ENCODE measurements at regions not wholly inside any gene's neighbourhood (a gene's known extent, or its start where the extent isn't known, plus 50 kb on each side); places are given as distances from the start of the nearest gene placed in this dataset.
A peak's percentile ranks its signal among the peaks of the same experiment; 100 is the strongest.

- H3K4me1 Mint-ChIP-seq, result peaks cover 8% of the 10 kb centered on the region in 2 donors
- H3K36me3 Mint-ChIP-seq, result no peaks in the 10 kb centered on the region
- H3K36me3 ChIP-seq (ENCODE audit: control insufficient read depth, insufficient read depth, low read length), result no peaks in the 10 kb centered on the region
Observed at GRCh38 chr1:90334137-90334536, 339.2 kb downstream of the ZNF326 start.

GRCh38 chr1:90325168-90325567 lies 330.3 kb downstream of the ZNF326 start:
- peaks cover 19 to 44% of the 10 kb centered on the region in 2 donors for H3K27me3 Mint-ChIP-seq (ENCODE audit: low read depth in 2 of 2)
- H3K36me3 Mint-ChIP-seq, result no peaks in the 10 kb centered on the region
- Histone ChIP-seq H3K27me3 (ENCODE audit: control insufficient read depth, insufficient read depth, low read length) (no peaks in the 10 kb centered on the region), H3K36me3 (ENCODE audit: control insufficient read depth, insufficient read depth, low read length) (no peaks in the 10 kb centered on the region), H3K4me1 (ENCODE audit: control insufficient read depth, insufficient read depth, low read length) (peaks cover 11% of the 10 kb centered on the region), H3K27ac (ENCODE audit: low read length) (no peak overlapping the region), H3K9me3 (ENCODE audit: control insufficient read depth, insufficient read depth, low read length) (no peaks in the 10 kb centered on the region), H3K4me3 (ENCODE audit: low read length) (no peak overlapping the region)
- peaks cover 0 to 2% of the 10 kb centered on the region in 2 donors for H3K9me3 Mint-ChIP-seq
- intact Hi-C loops (cut with micrococcal nuclease), result no loop called here
- ATAC-seq, result no peak
- peaks cover 21% of the 10 kb centered on the region in 2 donors for H3K4me1 Mint-ChIP-seq
- DNase-seq, result no peak
- H3K4me3 Mint-ChIP-seq, result no peak overlapping the region
- TF ChIP-seq, protein P1, sequence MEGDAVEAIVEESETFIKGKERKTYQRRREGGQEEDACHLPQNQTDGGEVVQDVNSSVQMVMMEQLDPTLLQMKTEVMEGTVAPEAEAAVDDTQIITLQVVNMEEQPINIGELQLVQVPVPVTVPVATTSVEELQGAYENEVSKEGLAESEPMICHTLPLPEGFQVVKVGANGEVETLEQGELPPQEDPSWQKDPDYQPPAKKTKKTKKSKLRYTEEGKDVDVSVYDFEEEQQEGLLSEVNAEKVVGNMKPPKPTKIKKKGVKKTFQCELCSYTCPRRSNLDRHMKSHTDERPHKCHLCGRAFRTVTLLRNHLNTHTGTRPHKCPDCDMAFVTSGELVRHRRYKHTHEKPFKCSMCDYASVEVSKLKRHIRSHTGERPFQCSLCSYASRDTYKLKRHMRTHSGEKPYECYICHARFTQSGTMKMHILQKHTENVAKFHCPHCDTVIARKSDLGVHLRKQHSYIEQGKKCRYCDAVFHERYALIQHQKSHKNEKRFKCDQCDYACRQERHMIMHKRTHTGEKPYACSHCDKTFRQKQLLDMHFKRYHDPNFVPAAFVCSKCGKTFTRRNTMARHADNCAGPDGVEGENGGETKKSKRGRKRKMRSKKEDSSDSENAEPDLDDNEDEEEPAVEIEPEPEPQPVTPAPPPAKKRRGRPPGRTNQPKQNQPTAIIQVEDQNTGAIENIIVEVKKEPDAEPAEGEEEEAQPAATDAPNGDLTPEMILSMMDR (IDR thresholded peaks at IDR 0.05), result no peak
- 15% methylated on average over 2 of the region's 3 CpGs for WGBS (ENCODE audit: insufficient coverage)
- no peak overlapping the region for H3K27ac Mint-ChIP-seq

More at GRCh38 chr1:90334137-90334536, 339.2 kb downstream of the ZNF326 start:
- no peak for DNase-seq
- 52% methylated on average over 5 of the region's 5 CpGs for WGBS (ENCODE audit: insufficient coverage)
- H3K4me1 ChIP-seq (ENCODE audit: control insufficient read depth, insufficient read depth, low read length), result peaks cover 2% of the 10 kb centered on the region
- Mint-ChIP-seq H3K27me3 (ENCODE audit: low read depth in 2 of 2) (peaks cover 28 to 48% of the 10 kb centered on the region in 2 donors), H3K4me3 (no peak overlapping the region), H3K27ac (no peak overlapping the region), H3K9me3 (no peaks in the 10 kb centered on the region)
- intact Hi-C loops (cut with micrococcal nuclease), result no loop called here
- TF ChIP-seq, protein P1 (IDR thresholded peaks at IDR 0.05), result no peak
- no peaks in the 10 kb centered on the region for H3K9me3 ChIP-seq (ENCODE audit: control insufficient read depth, insufficient read depth, low read length)
- ATAC-seq, result peak in 1 of 3 donors; percentile 66
- no peaks in the 10 kb centered on the region for H3K27me3 ChIP-seq (ENCODE audit: control insufficient read depth, insufficient read depth, low read length)
- no peak overlapping the region for H3K27ac ChIP-seq (ENCODE audit: low read length)
- no peak overlapping the region for H3K4me3 ChIP-seq (ENCODE audit: low read length)

GRCh38 chr1:90322186-90322585 lies 327.3 kb downstream of the ZNF326 start:
- Histone ChIP-seq H3K9me3 (ENCODE audit: control insufficient read depth, insufficient read depth, low read length) (no peaks in the 10 kb centered on the region), H3K27me3 (ENCODE audit: control insufficient read depth, insufficient read depth, low read length) (no peaks in the 10 kb centered on the region), H3K36me3 (ENCODE audit: control insufficient read depth, insufficient read depth, low read length) (no peaks in the 10 kb centered on the region), H3K4me3 (ENCODE audit: low read length) (no peak overlapping the region), H3K4me1 (ENCODE audit: control insufficient read depth, insufficient read depth, low read length) (no peaks in the 10 kb centered on the region), H3K27ac (ENCODE audit: low read length) (no peak overlapping the region)
- Mint-ChIP-seq H3K27ac (no peak overlapping the region), H3K27me3 (ENCODE audit: low read depth in 2 of 2) (peaks cover 13 to 40% of the 10 kb centered on the region in 2 donors), H3K9me3 (peaks cover 0 to 2% of the 10 kb centered on the region in 2 donors), H3K36me3 (no peaks in the 10 kb centered on the region), H3K4me3 (no peak overlapping the region), H3K4me1 (peaks cover 9 to 10% of the 10 kb centered on the region in 2 donors)
- TF ChIP-seq, protein P1 (IDR thresholded peaks at IDR 0.05), result no peak
- ATAC-seq (no peak), DNase-seq (no peak)
- intact Hi-C loops (cut with micrococcal nuclease), result no loop called here
- WGBS (ENCODE audit: insufficient coverage), result 70% methylated on average over 2 of the region's 3 CpGs

DNA sequence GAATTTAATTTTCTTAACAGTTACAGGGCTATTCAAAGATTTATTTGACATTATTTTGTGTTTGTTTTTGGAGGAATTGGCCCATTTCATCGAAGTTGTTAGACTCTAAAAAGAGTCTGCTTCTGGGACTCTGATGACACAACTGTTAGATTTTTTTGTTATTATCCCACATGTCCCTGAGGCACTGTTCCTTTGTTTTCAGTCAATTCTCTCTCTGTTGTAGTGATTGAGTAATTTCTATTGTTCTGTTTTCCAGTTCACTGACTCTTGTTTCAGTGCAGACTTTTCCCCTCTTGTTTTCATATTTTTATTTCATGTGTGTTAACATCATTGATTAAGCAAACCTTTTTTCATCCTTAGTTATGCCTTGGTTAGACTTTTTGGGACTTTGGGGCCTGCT lies 325.0 kb downstream of the ZNF326 start:
- Mint-ChIP-seq H3K4me1 (no peaks in the 10 kb centered on the region), H3K36me3 (no peaks in the 10 kb centered on the region), H3K27ac (no peak overlapping the region), H3K9me3 (peaks cover 0 to 2% of the 10 kb centered on the region in 2 donors), H3K4me3 (no peak overlapping the region), H3K27me3 (ENCODE audit: low read depth in 2 of 2) (peaks cover 10 to 26% of the 10 kb centered on the region in 2 donors)
- WGBS (ENCODE audit: insufficient coverage), result 60% methylated on average over 1 of the region's 1 CpG
- DNase-seq, result no peak
- TF ChIP-seq, protein P1 (IDR thresholded peaks at IDR 0.05), result no peak
- ATAC-seq, result no peak
- H3K4me3 ChIP-seq (ENCODE audit: low read length), result no peak overlapping the region
- H3K27ac ChIP-seq (ENCODE audit: low read length), result no peak overlapping the region
- H3K27me3 ChIP-seq (ENCODE audit: control insufficient read depth, insufficient read depth, low read length), result no peaks in the 10 kb centered on the region
- intact Hi-C loops (cut with micrococcal nuclease), result no loop called here
- H3K36me3 ChIP-seq (ENCODE audit: control insufficient read depth, insufficient read depth, low read length), result no peaks in the 10 kb centered on the region
- H3K4me1 ChIP-seq (ENCODE audit: control insufficient read depth, insufficient read depth, low read length), result no peaks in the 10 kb centered on the region
- no peaks in the 10 kb centered on the region for H3K9me3 ChIP-seq (ENCODE audit: control insufficient read depth, insufficient read depth, low read length)

All from natural killer cell (primary cell).